HCT116 (cell line): ENCODE measurements at regions not wholly inside any gene's neighbourhood (a gene's known extent, or its start where the extent isn't known, plus 50 kb on each side); places are given as distances from the start of the nearest gene placed in this dataset.

Source experiments
- ATAC-seq: fragments of 200-7000 bp; cut with Tn5 transposase; 2 replicates; pipeline ENCODE4 v1.9.1; 2020; ENCODE audit warnings: mild to moderate bottlenecking, moderate library complexity
- BruUV-seq: library from RNA; stranded (reverse); fragments of 400-500 nt; replicated peaks from 2 replicates; lab custom pipeline; 2021; lab: Mats Ljungman, UMichigan
- CTCF ChIA-PET: fragments of 300-600 bp; sonication (Branson Sonifier 250); formaldehyde crosslinking; loops from one replicate; lab custom pipeline; 2021; ENCODE audit warnings: antibody characterized with exemption; lab: Charles Lee
- POLR2A ChIA-PET: fragments of 300-600, 350-600 bp; sonication (Branson Sonifier 250); formaldehyde crosslinking; loops from one replicate; lab custom pipeline; 2021; ENCODE audit warnings: antibody characterized with exemption; lab: Charles Lee
- RAD21 ChIA-PET, 2 experiments: fragments of 300-600 bp; sonication (Branson Sonifier 250); formaldehyde crosslinking; loops; one replicate each; lab custom pipeline; 2023; ENCODE audit warnings: low total read pairs in 2 of 2; ENCODE audit not compliant: uncharacterized antibody in 2 of 2, unreplicated experiment in 2 of 2, low non-redundant PET in 1 of 2; lab: Charles Lee
- DNase-seq: peaks from one replicate; pipeline ENCODE4 v3.0.0-alpha.2; 2010; ENCODE audit warnings: low read depth, low spot score
- H2AFZ ChIP-seq: fragments of 200-600 bp; shearing (Covaris generic), sonication (generic); 2 replicates; pipeline ENCODE4 v1.6.1; 2017; ENCODE audit warnings: low read depth, mixed run types, mixed read lengths, antibody characterized with exemption, low read length; ENCODE audit not compliant: poor library complexity, severe bottlenecking
- H3K27ac ChIP-seq: 2 replicates; pipeline ENCODE4 v1.5.1; 2012; ENCODE audit warnings: low read depth, low read length
- H3K27me3 ChIP-seq: fragments of 200-600 bp; sonication (generic); 2 replicates; pipeline ENCODE4 v1.6.1; 2016; ENCODE audit warnings: mixed run types, low read length, mixed read lengths; ENCODE audit not compliant: insufficient read depth
- H3K36me3 ChIP-seq, 2 experiments: fragments of 200-500 bp in 1 of 2; fragments of 200-600 bp in 1 of 2; sonication (Bioruptor generic) in 1 of 2; sonication (generic) in 1 of 2; 2 replicates each; pipeline versions ENCODE4 v1.5.1 to v1.6.1; 2014 to 2016; ENCODE audit warnings: low read length in 2 of 2, inconsistent platforms in 1 of 2, mixed read lengths in 1 of 2, mixed run types in 1 of 2; ENCODE audit not compliant: insufficient read depth in 2 of 2, control insufficient read depth in 1 of 2
- H3K4me1 ChIP-seq, 2 experiments: fragments of 200-600 bp in 1 of 2; sonication (generic) in 1 of 2; 2 replicates each; pipeline versions ENCODE4 v1.5.1 to v1.6.1; 2012 to 2017; ENCODE audit warnings: low read length in 2 of 2, inconsistent platforms in 1 of 2, mild to moderate bottlenecking in 1 of 2, mixed read lengths in 1 of 2, mixed run types in 1 of 2, moderate library complexity in 1 of 2; ENCODE audit not compliant: insufficient read depth in 2 of 2, control insufficient read depth in 1 of 2
- H3K4me2 ChIP-seq: fragments of 200-600 bp; sonication (generic); 2 replicates; pipeline ENCODE4 v1.6.1; 2017; ENCODE audit warnings: mixed run types, low read length, mixed read lengths
- H3K4me3 ChIP-seq, 2 experiments: fragments of 200-600 bp in 1 of 2; sonication (generic) in 1 of 2; replicated peaks in 1 of 2; 2 replicates each; pipeline ENCODE4 v1.5.1; 2011 to 2016; ENCODE audit warnings: low read length in 2 of 2, control low read depth in 1 of 2, low read depth in 1 of 2, mild to moderate bottlenecking in 1 of 2, mixed read lengths in 1 of 2, mixed run types in 1 of 2
- H3K79me2 ChIP-seq: fragments of 200-600 bp; sonication (generic); 2 replicates; pipeline ENCODE4 v1.6.1; 2017; ENCODE audit warnings: mild to moderate bottlenecking, mixed run types, low read length, moderate library complexity, mixed read lengths; ENCODE audit not compliant: insufficient read depth
- H3K9ac ChIP-seq: fragments of 200-600 bp; sonication (generic); 2 replicates; pipeline ENCODE4 v1.6.1; 2016; ENCODE audit warnings: low read length, mixed read lengths
- H3K9me2 ChIP-seq: fragments of 200-600 bp; sonication (generic), shearing (Covaris generic); 2 replicates; pipeline ENCODE4 v1.6.1; 2017; ENCODE audit warnings: mixed run types, mild to moderate bottlenecking, moderate library complexity; ENCODE audit not compliant: insufficient read depth
- H3K9me3 ChIP-seq, 2 experiments: fragments of 200-500 bp in 1 of 2; fragments of 200-600 bp in 1 of 2; sonication (Bioruptor generic) in 1 of 2; sonication (generic) in 1 of 2; 2 replicates each; pipeline ENCODE4 v1.6.1; 2014 to 2017; ENCODE audit warnings: low read length in 2 of 2, mixed read lengths in 2 of 2, inconsistent platforms in 1 of 2, low read depth in 1 of 2, mild to moderate bottlenecking in 1 of 2, mixed run types in 1 of 2, moderate library complexity in 1 of 2; ENCODE audit not compliant: control insufficient read depth in 1 of 2, insufficient read depth in 1 of 2
- H4K20me1 ChIP-seq: fragments of 200-600 bp; sonication (generic), shearing (Covaris generic); 2 replicates; pipeline ENCODE4 v1.6.1; 2017; ENCODE audit warnings: mixed run types, mild to moderate bottlenecking, moderate library complexity; ENCODE audit not compliant: insufficient read depth
- ZFX ChIP-seq: fragments of 450-650 bp; IDR thresholded peaks from 2 replicates; pipeline ENCODE4 v1.6.1; 2017
- intact Hi-C: fragments of 100-400 bp; cut with micrococcal nuclease; formaldehyde crosslinking; loops from 2 replicates; pipeline ENCODE4 v1.10.0; 2022
- TF ChIP-seq, protein P1 (sequence below): IDR thresholded peaks from 2 replicates; pipeline ENCODE4 v1.6.1; 2012; ENCODE audit warnings: low read depth

DNA sequence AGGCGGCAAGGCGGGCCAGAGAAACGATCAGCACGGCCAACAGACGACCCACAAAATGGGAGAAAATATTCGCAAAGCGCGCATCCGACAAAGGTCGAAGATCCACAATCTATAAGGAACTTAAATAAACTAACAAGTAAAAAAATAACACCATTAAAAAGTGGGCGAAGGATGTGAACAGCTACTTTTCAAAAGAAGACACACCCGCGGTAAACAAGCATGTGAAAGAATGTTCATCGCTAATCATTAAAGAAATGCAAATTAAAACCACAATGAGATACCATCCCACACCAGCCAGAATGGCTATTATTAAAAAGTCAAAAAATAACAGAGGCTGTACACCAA, 117.8 kb upstream of the SIRPA start:
- Histone ChIP-seq H3K4me1 (peaks cover 10 to 24% of the 10 kb centered on the region in 2 experiments; a peak in 3 of 4 replicates), H3K36me3 (no peaks in the 10 kb centered on the region), H3K79me2 (no peaks in the 10 kb centered on the region), H3K9me2 (no peaks in the 10 kb centered on the region), H3K4me2 (peak overlapping the region; percentile 86), H3K9ac (peak overlapping the region; percentile 76), H4K20me1 (no peaks in the 10 kb centered on the region), H3K27ac (no peak overlapping the region), H3K9me3 (no peaks in the 10 kb centered on the region), H3K27me3 (no peaks in the 10 kb centered on the region), H2AFZ (peak overlapping the region; percentile 75), H3K4me3 (peak overlapping the region; percentile 79 to 83; a peak in 3 of 4 replicates)
- no TSS peak for BruUV-seq
- ChIA-PET RAD21 (interaction anchor here (0.7 kb wide), 2 partner anchors 395 to 541 kb away, joined by 3 read pairs; no protein-coding TSS in a partner anchor), POLR2A (interaction anchor here (0.6 to 1.1 kb wide), 5 partner anchors 10 to 45 kb away, joined by 3 to 5 read pairs (median 4); no protein-coding TSS in a partner anchor), CTCF (interaction anchor here (0.7 to 2.5 kb wide), 23 partner anchors 8 to 398 kb away, joined by 3 to 49 read pairs (median 5); partner anchors contain the start of gene NSFL1C)
- intact Hi-C loops = loop anchor here (2.0 to 5.0 kb wide), 2 partner anchors 275 to 305 kb away; no protein-coding TSS in a partner anchor
- TF ChIP-seq, protein P1, sequence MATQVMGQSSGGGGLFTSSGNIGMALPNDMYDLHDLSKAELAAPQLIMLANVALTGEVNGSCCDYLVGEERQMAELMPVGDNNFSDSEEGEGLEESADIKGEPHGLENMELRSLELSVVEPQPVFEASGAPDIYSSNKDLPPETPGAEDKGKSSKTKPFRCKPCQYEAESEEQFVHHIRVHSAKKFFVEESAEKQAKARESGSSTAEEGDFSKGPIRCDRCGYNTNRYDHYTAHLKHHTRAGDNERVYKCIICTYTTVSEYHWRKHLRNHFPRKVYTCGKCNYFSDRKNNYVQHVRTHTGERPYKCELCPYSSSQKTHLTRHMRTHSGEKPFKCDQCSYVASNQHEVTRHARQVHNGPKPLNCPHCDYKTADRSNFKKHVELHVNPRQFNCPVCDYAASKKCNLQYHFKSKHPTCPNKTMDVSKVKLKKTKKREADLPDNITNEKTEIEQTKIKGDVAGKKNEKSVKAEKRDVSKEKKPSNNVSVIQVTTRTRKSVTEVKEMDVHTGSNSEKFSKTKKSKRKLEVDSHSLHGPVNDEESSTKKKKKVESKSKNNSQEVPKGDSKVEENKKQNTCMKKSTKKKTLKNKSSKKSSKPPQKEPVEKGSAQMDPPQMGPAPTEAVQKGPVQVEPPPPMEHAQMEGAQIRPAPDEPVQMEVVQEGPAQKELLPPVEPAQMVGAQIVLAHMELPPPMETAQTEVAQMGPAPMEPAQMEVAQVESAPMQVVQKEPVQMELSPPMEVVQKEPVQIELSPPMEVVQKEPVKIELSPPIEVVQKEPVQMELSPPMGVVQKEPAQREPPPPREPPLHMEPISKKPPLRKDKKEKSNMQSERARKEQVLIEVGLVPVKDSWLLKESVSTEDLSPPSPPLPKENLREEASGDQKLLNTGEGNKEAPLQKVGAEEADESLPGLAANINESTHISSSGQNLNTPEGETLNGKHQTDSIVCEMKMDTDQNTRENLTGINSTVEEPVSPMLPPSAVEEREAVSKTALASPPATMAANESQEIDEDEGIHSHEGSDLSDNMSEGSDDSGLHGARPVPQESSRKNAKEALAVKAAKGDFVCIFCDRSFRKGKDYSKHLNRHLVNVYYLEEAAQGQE = no peak
- TF ChIP-seq ZFX = no peak
- DNase-seq (no peak), ATAC-seq (no peak)
